Cardiac fibroblast (primary cell): ENCODE measurements at regions not wholly inside any gene's neighbourhood (a gene's known extent, or its start where the extent isn't known, plus 50 kb on each side); places are given as distances from the start of the nearest gene placed in this dataset.

Experiments used
- DNase-seq, 2 donors: peaks; one replicate each; pipeline versions ENCODE4 v3.0.0 to v3.0.0-alpha.2; 2010; ENCODE audit warnings: low read depth in 2 of 2
- H3K4me3 ChIP-seq, 2 donors: replicated peaks in 1 of 2; 1 replicate in 1 of 2; 2 replicates in 1 of 2; pipeline ENCODE4 v1.5.1; 2011; ENCODE audit warnings: low read depth in 2 of 2, low read length in 2 of 2, mild to moderate bottlenecking in 2 of 2, moderate library complexity in 1 of 2
- CTCF ChIP-seq: IDR thresholded peaks from one replicate; pipeline ENCODE4 v1.5.1; 2011; ENCODE audit warnings: low read depth, mild to moderate bottlenecking, low read length, inconsistent platforms

GRCh38 chr11:44403587-44404273 is 93.8 kb upstream of the ALX4 start:
- DNase-seq = no peak
- no peak for TF ChIP-seq CTCF
- H3K4me3 ChIP-seq = no peak overlapping the region

GRCh38 chr11:44404301-44404700 is 94.4 kb upstream of the ALX4 start:
- TF ChIP-seq CTCF = no peak
- H3K4me3 ChIP-seq = no peak overlapping the region
- DNase-seq = no peak

GRCh38 chr11:44404736-44405395 is 94.9 kb upstream of the ALX4 start:
- TF ChIP-seq CTCF = no peak
- no peak for DNase-seq
- no peak overlapping the region for H3K4me3 ChIP-seq

- no peak for TF ChIP-seq CTCF
- no peak for DNase-seq
- H3K4me3 ChIP-seq = no peak overlapping the region
Measured at GRCh38 chr11:44407211-44407996, 97.5 kb upstream of the ALX4 start.

- no peak for DNase-seq
- H3K4me3 ChIP-seq = no peak overlapping the region
- TF ChIP-seq CTCF = no peak
Measured at GRCh38 chr11:44408141-44408540, 98.2 kb upstream of the ALX4 start.

GRCh38 chr11:44408711-44409470 is 99.0 kb upstream of the ALX4 start:
- no peak overlapping the region for H3K4me3 ChIP-seq
- TF ChIP-seq CTCF = no peak
- DNase-seq = no peak
